HFF-Myc (cell line): ENCODE measurements at regions not wholly inside any gene's neighbourhood (a gene's known extent, or its start where the extent isn't known, plus 50 kb on each side); places are given as distances from the start of the nearest gene placed in this dataset.

Experiments
- DNase-seq: peaks from one replicate; pipeline ENCODE4 v3.0.0-alpha.2; 2011; ENCODE audit warnings: low read depth; ENCODE audit errors: extremely low read depth
- H3K4me3 ChIP-seq: replicated peaks from 2 replicates; pipeline ENCODE4 v1.5.1; 2011; ENCODE audit warnings: low read depth, mild to moderate bottlenecking, control low read depth, low read length
- CTCF ChIP-seq: IDR thresholded peaks from 2 replicates; pipeline ENCODE4 v1.5.1; 2012; ENCODE audit warnings: mild to moderate bottlenecking, low read depth, low read length, control low read depth; ENCODE audit errors: missing control alignments

- TF ChIP-seq CTCF: no peak
- no peak for DNase-seq
- no peak overlapping the region for H3K4me3 ChIP-seq
These were observed 198.6 kb downstream of the GXYLT1 start for GRCh38 chr12:41946106-41946505.

DNA sequence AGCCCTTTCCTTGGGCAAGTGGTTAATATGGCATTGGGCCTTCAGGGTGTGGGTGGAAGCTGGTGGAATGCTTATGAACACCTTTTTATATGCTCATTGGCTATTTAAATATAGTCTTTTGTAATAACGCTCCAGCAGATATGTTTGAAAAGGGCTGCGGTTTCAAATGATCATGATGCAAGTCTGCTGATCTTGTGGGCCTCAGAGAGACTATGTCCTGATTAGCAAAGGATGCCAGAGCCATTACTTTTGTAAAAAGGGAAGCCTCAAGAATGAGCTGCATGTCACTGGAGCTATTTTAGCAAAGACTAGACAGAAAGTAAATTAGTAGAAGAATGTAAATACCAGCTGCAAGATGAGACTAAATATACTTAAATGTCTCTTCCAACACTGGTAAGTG lies 200.5 kb downstream of the GXYLT1 start:
- DNase-seq: no peak
- no peak for TF ChIP-seq CTCF
- no peak overlapping the region for H3K4me3 ChIP-seq

- no peak for TF ChIP-seq CTCF
These were observed 201.0 kb downstream of the GXYLT1 start for GRCh38 chr12:41943671-41944070.

DNA sequence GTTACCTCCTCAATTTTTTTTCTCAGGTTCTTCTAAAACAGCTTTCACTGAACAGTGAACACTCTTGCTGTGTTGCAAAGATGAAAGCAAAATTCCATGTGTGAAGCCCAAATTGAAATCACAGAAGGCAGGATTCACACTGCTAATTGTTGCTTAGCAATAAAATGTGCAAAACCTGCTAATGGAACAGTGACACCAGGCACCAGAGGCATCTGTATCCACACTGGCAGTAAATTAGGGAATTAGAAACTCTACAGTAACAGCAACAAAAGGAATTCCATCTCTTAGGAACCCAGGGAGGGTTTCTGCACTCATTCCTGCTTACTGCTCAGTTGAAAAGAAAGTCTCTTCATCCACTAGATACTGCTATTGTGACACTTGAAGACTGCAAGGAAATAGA lies 202.3 kb downstream of the GXYLT1 start:
- no peak for TF ChIP-seq CTCF
- DNase-seq: no peak
- no peak overlapping the region for H3K4me3 ChIP-seq

More at GRCh38 chr12:41943671-41944070, 201.0 kb downstream of the GXYLT1 start:
- no peak overlapping the region for H3K4me3 ChIP-seq
- DNase-seq: no peak

GRCh38 chr12:41941079-41941478 lies 203.6 kb downstream of the GXYLT1 start:
- DNase-seq: no peak
- H3K4me3 ChIP-seq: no peak overlapping the region
- no peak for TF ChIP-seq CTCF

GRCh38 chr12:41940571-41940970 lies 204.1 kb downstream of the GXYLT1 start:
- TF ChIP-seq CTCF: no peak
- no peak for DNase-seq

DNA sequence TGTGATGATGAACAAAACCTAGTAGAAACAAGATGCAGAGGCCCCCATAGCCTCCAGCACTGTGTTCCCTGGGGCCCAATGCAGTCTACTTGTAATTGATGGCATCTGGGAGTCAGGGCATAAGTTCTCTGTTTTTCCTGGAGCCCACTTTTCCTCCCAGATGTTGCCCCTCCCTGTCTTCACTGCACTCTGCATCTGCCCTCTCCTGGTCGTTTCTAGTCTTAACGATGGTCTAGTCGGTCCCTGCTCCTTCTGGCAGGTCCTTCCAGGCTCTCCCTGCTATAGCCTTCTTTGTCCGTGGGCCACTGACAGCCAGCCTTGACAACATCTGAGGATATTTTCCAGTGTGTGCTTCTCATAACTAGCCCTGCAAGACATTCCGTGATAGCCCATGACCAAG lies 208.3 kb downstream of the GXYLT1 start:
- H3K4me3 ChIP-seq: no peak overlapping the region
- TF ChIP-seq CTCF: no peak
- no peak for DNase-seq

More at GRCh38 chr12:41940571-41940970, 204.1 kb downstream of the GXYLT1 start:
- H3K4me3 ChIP-seq: no peak overlapping the region
